Loucy (cell line): ENCODE measurements at regions not wholly inside any gene's neighbourhood (a gene's known extent, or its start where the extent isn't known, plus 50 kb on each side); places are given as distances from the start of the nearest gene placed in this dataset.

ENCODE experiments used
- H2AFZ ChIP-seq: fragments of 200-600 bp; sonication (generic); 2 replicates; pipeline ENCODE4 v1.6.0; 2016; ENCODE audit warnings: antibody characterized with exemption, mild to moderate bottlenecking, low read length, moderate library complexity
- H3F3A ChIP-seq: fragments of 200-600 bp; 2 replicates; pipeline ENCODE4 v1.6.0; 2016; ENCODE audit warnings: antibody characterized with exemption, low read depth, mild to moderate bottlenecking
- H3K27me3 ChIP-seq: fragments of 200-600 bp; sonication (generic); 2 replicates; pipeline ENCODE4 v1.6.1; 2014; ENCODE audit warnings: low read length, mild to moderate bottlenecking; ENCODE audit not compliant: insufficient read depth, poor library complexity, severe bottlenecking
- H3K36me3 ChIP-seq: fragments of 200-600 bp; sonication (generic); 2 replicates; pipeline ENCODE4 v1.6.1; 2016; ENCODE audit warnings: low read length; ENCODE audit not compliant: insufficient read depth
- H3K4me1 ChIP-seq: fragments of 200-600 bp; sonication (generic); 2 replicates; pipeline ENCODE4 v1.5.1; 2014; ENCODE audit warnings: low read length, mild to moderate bottlenecking; ENCODE audit not compliant: insufficient read depth, poor library complexity, severe bottlenecking
- H3K4me2 ChIP-seq: fragments of 200-600 bp; sonication (generic); 2 replicates; pipeline ENCODE4 v1.6.0; 2014; ENCODE audit warnings: antibody characterized with exemption, low read length, low read depth, mild to moderate bottlenecking; ENCODE audit not compliant: poor library complexity, severe bottlenecking
- H3K4me3 ChIP-seq: fragments of 200-600 bp; sonication (generic); 2 replicates; pipeline ENCODE4 v1.5.1; 2014; ENCODE audit warnings: low read length, mild to moderate bottlenecking, mixed read lengths; ENCODE audit not compliant: poor library complexity, severe bottlenecking
- H3K79me2 ChIP-seq: fragments of 200-600 bp; sonication (generic); 2 replicates; pipeline ENCODE4 v1.6.1; 2014; ENCODE audit warnings: low read length; ENCODE audit not compliant: insufficient read depth
- H3K9ac ChIP-seq: fragments of 200-600 bp; sonication (generic); 2 replicates; pipeline ENCODE4 v1.6.0; 2014; ENCODE audit warnings: mild to moderate bottlenecking, low read depth, low read length, moderate library complexity; ENCODE audit not compliant: poor library complexity, severe bottlenecking
- H3K9me2 ChIP-seq: fragments of 200-600 bp; sonication (generic); replicated peaks from 2 replicates; pipeline ENCODE4 v1.6.1; 2016; ENCODE audit warnings: low read depth, low read length, mixed read lengths
- H3K9me3 ChIP-seq: fragments of 200-600 bp; sonication (generic); 2 replicates; pipeline ENCODE4 v1.6.1; 2014; ENCODE audit warnings: mild to moderate bottlenecking, antibody characterized with exemption, low read length, low read depth; ENCODE audit not compliant: insufficient read depth
- H4K20me1 ChIP-seq: fragments of 200-600 bp; sonication (generic); 2 replicates; pipeline ENCODE4 v1.6.0; 2014; ENCODE audit warnings: antibody characterized with exemption, low read length, mild to moderate bottlenecking; ENCODE audit not compliant: insufficient read depth, poor library complexity, severe bottlenecking
- EZH2phosphoT487 ChIP-seq: fragments of 200-600 bp; IDR thresholded peaks from 2 replicates; pipeline ENCODE4 v1.6.1; 2018; ENCODE audit warnings: antibody characterized with exemption, mild to moderate bottlenecking, moderate library complexity, borderline replicate concordance
- TF ChIP-seq, protein P1 (sequence below): fragments of 200-600 bp; sonication (generic); conservative IDR thresholded peaks from 2 replicates; pipeline ENCODE4 v1.5.1; 2014; ENCODE audit warnings: mild to moderate bottlenecking, antibody characterized with exemption, low read length

DNA sequence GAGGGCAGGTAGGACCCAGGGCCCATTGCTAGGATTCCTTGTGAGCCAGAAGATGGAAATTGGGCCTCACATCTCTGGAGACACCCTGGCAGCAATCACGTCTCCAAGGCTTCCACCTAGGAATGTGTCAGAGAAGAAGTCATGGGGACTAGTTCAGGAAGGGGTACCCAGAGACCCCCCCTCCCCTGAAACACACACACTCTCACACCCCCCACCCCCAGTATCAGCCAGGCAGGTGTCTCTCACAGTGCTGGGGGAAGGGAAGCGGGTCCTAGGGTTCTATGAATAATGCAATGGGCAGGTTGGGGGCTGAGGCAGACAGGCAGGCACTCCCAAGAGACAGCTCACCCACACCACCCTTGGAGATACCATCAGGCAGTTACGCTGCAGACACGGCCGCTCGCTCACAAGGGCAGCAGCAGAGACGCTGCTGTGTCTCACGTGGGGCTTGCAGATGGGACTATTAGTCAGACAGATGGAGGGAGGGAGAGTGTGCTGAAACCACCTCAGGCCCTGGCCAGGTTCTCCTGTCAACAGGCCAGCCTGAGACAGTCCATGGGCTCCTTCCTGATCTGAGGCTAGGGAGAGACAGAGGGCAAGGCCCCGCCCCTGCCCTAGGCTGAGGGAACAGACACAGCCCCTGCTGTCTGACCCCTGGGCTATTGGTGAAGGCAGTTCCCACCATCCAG lies 134.6 kb downstream of the CYP26B1 start:
- no peak overlapping the region for H3K4me3 ChIP-seq
- H3K9me2 ChIP-seq, result no peaks in the 10 kb centered on the region
- H3K4me2 ChIP-seq, result no peak overlapping the region
- H3F3A ChIP-seq, result no peaks in the 10 kb centered on the region
- H3K36me3 ChIP-seq, result no peaks in the 10 kb centered on the region
- H3K9me3 ChIP-seq, result no peaks in the 10 kb centered on the region
- H3K27me3 ChIP-seq, result no peaks in the 10 kb centered on the region
- H3K4me1 ChIP-seq, result no peaks in the 10 kb centered on the region
- TF ChIP-seq, protein P1, sequence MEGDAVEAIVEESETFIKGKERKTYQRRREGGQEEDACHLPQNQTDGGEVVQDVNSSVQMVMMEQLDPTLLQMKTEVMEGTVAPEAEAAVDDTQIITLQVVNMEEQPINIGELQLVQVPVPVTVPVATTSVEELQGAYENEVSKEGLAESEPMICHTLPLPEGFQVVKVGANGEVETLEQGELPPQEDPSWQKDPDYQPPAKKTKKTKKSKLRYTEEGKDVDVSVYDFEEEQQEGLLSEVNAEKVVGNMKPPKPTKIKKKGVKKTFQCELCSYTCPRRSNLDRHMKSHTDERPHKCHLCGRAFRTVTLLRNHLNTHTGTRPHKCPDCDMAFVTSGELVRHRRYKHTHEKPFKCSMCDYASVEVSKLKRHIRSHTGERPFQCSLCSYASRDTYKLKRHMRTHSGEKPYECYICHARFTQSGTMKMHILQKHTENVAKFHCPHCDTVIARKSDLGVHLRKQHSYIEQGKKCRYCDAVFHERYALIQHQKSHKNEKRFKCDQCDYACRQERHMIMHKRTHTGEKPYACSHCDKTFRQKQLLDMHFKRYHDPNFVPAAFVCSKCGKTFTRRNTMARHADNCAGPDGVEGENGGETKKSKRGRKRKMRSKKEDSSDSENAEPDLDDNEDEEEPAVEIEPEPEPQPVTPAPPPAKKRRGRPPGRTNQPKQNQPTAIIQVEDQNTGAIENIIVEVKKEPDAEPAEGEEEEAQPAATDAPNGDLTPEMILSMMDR, result no peak
- no peak for TF ChIP-seq EZH2phosphoT487
- H3K79me2 ChIP-seq, result no peaks in the 10 kb centered on the region
- H4K20me1 ChIP-seq, result no peaks in the 10 kb centered on the region
- no peak overlapping the region for H2AFZ ChIP-seq
- H3K9ac ChIP-seq, result no peak overlapping the region

DNA sequence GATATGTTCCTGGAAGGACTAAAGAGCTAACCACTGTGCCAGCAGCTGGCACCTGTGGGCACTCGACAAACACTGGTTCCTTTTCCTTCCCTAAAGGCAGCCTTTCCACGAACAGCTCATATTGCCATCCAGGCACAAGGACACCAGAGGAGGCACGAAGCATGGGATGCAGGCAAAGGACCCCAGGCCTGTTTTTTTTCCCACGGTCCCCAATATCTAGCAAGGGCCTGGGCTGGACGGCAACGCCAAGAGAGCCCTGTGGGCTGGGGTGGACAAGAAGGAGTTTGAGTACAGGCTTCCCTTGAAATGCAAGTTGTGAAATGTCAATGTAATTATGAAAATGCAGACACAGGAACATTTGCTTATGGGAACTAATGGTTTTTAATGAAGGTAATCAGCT lies 135.9 kb downstream of the CYP26B1 start:
- Histone ChIP-seq H3K4me1 (no peaks in the 10 kb centered on the region), H3K9me2 (no peaks in the 10 kb centered on the region), H3F3A (no peaks in the 10 kb centered on the region), H3K9ac (no peak overlapping the region), H3K79me2 (no peaks in the 10 kb centered on the region), H2AFZ (no peak overlapping the region), H3K4me2 (no peak overlapping the region), H3K4me3 (no peak overlapping the region), H3K36me3 (no peaks in the 10 kb centered on the region), H4K20me1 (no peaks in the 10 kb centered on the region), H3K9me3 (no peaks in the 10 kb centered on the region), H3K27me3 (no peaks in the 10 kb centered on the region)
- TF ChIP-seq, protein P1, result no peak
- no peak for TF ChIP-seq EZH2phosphoT487

DNA sequence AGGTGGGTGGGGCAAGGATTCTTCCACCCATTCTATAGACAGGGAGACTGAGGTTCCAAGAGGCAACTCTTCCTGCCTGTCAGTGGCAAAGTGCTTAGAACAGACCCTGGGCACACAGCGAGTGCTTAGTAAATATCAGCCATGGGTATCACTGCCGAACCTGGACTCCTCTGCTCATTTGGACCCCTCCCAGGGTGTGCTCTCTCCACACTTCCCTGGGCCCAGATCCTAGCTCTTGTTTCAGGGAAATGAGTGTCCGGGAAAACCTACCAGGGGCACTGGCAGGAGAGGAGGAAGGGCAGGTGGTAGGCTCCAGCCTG lies 136.3 kb downstream of the CYP26B1 start:
- no peak overlapping the region for H3K4me3 ChIP-seq
- no peaks in the 10 kb centered on the region for H3K27me3 ChIP-seq
- no peaks in the 10 kb centered on the region for H3K9me2 ChIP-seq
- no peak overlapping the region for H2AFZ ChIP-seq
- H3K9me3 ChIP-seq, result no peaks in the 10 kb centered on the region
- no peaks in the 10 kb centered on the region for H3K36me3 ChIP-seq
- H3K79me2 ChIP-seq, result no peaks in the 10 kb centered on the region
- no peak overlapping the region for H3K9ac ChIP-seq
- TF ChIP-seq EZH2phosphoT487, result no peak
- TF ChIP-seq, protein P1, result no peak
- no peaks in the 10 kb centered on the region for H3K4me1 ChIP-seq
- no peaks in the 10 kb centered on the region for H3F3A ChIP-seq
- no peaks in the 10 kb centered on the region for H4K20me1 ChIP-seq
- no peak overlapping the region for H3K4me2 ChIP-seq
